ENCODE measurements at regions not wholly inside any gene's neighbourhood (a gene's known extent, or its start where the extent isn't known, plus 50 kb on each side); places are given as distances from the start of the nearest gene placed in this dataset.

DNA sequence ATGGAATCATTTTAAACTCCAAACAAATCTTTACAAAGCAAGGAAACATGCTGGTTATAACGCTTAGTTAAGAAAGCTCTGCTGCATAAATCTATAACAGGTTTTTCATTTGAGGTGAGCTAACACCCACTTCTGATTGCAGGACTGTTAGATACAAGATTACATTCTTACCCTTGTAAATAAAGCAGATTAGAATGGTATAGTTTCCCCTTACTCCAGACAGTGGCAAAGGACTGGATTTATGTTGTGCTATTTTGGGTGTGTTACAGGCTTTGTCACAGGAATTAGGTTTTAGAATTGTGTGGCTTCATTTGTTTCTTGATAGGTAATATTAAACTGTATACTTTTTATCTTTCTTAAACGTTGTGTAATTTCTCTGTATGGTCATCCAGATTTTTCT lies 487.6 kb downstream of the ZWINT start:
- Mint-ChIP-seq H3K4me1 (no peaks in the 10 kb centered on the region), H3K9me3 (ENCODE audit: low read depth) (no peaks in the 10 kb centered on the region), H3K36me3 (ENCODE audit: low read depth) (no peaks in the 10 kb centered on the region), H3K4me3 (no peak overlapping the region), H3K27ac (no peak overlapping the region), H3K27me3 (no peaks in the 10 kb centered on the region)
- DNase-seq (no peak), ATAC-seq (no peak)
- ChIA-PET POLR2A (no interaction called here), CTCF (no interaction called here)
- intact Hi-C loops (cut with DNase I, micrococcal nuclease): no loop called here

DNA sequence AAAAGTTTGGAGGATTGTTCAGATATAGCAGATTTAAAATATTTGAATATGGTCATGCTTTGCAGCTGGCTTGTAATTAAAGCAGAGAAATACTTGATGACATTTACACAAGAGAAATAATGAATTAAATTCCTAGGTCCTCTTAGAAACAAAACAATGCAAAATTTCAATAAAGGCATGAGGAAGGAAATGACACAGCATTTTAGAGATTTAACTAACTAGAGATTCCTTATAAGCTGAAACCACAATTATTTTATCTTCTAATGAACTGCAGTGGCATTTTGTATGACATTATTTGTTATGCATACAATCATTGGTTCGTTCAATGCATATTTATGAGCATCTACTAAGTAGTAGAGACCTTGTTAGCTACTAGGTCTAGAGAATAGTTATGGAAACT lies 490.9 kb downstream of the ZWINT start:
- no peak for DNase-seq
- Mint-ChIP-seq H3K36me3 (ENCODE audit: low read depth) (no peaks in the 10 kb centered on the region), H3K27ac (no peak overlapping the region), H3K27me3 (no peaks in the 10 kb centered on the region), H3K4me1 (no peaks in the 10 kb centered on the region), H3K4me3 (no peak overlapping the region), H3K9me3 (ENCODE audit: low read depth) (no peaks in the 10 kb centered on the region)
- POLR2A ChIA-PET: no interaction called here
- CTCF ChIA-PET: no interaction called here
- no peak for ATAC-seq
- intact Hi-C loops (cut with DNase I, micrococcal nuclease): no loop called here

DNA sequence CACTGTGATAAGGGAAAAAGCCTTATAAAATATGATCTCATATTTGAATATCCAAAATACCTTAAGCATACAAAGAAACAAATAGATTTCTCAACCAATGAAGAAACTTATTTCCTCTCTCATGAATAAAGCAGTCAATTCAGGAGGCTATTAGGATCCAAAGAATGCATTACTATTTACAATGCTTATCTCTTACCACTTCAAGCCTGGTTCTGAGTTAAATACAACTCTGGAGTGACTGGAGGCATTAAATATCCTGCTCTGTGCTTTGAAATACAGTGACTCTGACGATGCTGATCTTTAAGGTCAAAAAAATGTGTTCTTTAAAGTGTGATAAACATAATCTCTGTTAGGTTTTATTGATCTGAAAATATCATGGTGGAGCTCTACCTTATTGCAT lies 493.2 kb downstream of the ZWINT start:
- H3K27ac Mint-ChIP-seq: no peak overlapping the region
- H3K9me3 Mint-ChIP-seq (ENCODE audit: low read depth): no peaks in the 10 kb centered on the region
- H3K36me3 Mint-ChIP-seq (ENCODE audit: low read depth): no peaks in the 10 kb centered on the region
- no peaks in the 10 kb centered on the region for H3K4me1 Mint-ChIP-seq
- intact Hi-C loops (cut with DNase I, micrococcal nuclease): no loop called here
- CTCF ChIA-PET: no interaction called here
- ATAC-seq (no peak), DNase-seq (no peak)
- H3K4me3 Mint-ChIP-seq: no peak overlapping the region
- POLR2A ChIA-PET: no interaction called here
- H3K27me3 Mint-ChIP-seq: no peaks in the 10 kb centered on the region

DNA sequence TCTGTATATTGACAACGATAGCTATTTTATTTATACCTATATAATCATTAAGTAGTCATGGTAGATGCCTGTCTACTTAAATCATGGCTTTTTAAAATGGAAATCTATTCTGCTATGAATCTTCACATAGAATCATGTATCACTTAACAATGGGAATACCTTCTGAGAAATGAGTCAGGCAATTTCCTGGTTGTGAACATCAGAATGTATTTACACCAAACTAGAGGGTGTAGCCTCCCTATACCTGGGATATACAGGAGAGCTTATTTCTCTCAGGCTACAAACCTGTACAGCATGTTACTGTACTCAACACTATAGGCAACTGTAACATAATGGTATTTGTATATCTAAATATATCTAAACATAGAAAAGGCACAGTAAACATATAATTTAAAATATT lies 502.3 kb downstream of the ZWINT start:
- Mint-ChIP-seq H3K9me3 (ENCODE audit: low read depth) (peaks cover 9% of the 10 kb centered on the region), H3K4me3 (no peak overlapping the region), H3K36me3 (ENCODE audit: low read depth) (no peaks in the 10 kb centered on the region), H3K4me1 (no peaks in the 10 kb centered on the region), H3K27ac (no peak overlapping the region), H3K27me3 (no peaks in the 10 kb centered on the region)
- ChIA-PET POLR2A (no interaction called here), CTCF (interaction anchor here (1.0 kb wide), 1 partner anchor 25 kb away, joined by 3 read pairs; no protein-coding TSS in a partner anchor)
- DNase-seq: no peak
- intact Hi-C loops (cut with DNase I, micrococcal nuclease): no loop called here
- ATAC-seq: no peak

DNA sequence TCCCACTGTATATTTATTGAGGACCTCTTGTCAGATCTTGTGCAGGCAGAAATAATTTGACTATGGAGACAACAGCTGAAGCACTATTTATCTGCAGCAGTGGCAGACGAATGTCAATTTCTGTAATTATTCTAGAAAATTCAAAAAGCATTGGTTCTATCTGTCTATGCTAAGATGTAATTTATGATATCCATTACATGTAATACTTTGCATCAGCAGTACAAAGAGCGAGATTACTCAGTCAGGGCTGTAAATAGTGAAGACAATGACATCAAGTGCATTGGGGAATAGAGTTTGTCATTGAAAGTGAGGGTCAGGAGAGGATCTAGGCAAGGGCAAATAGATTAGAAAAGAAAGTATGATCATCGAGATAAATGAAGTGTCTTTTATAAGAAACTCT lies 508.2 kb downstream of the ZWINT start:
- DNase-seq (no peak), ATAC-seq (no peak)
- intact Hi-C loops (cut with DNase I, micrococcal nuclease): no loop called here
- Mint-ChIP-seq H3K4me1 (no peaks in the 10 kb centered on the region), H3K9me3 (ENCODE audit: low read depth) (peaks cover 4% of the 10 kb centered on the region), H3K27me3 (no peaks in the 10 kb centered on the region), H3K4me3 (no peak overlapping the region), H3K27ac (no peak overlapping the region), H3K36me3 (ENCODE audit: low read depth) (no peaks in the 10 kb centered on the region)
- CTCF ChIA-PET: no interaction called here
- POLR2A ChIA-PET: no interaction called here

DNA sequence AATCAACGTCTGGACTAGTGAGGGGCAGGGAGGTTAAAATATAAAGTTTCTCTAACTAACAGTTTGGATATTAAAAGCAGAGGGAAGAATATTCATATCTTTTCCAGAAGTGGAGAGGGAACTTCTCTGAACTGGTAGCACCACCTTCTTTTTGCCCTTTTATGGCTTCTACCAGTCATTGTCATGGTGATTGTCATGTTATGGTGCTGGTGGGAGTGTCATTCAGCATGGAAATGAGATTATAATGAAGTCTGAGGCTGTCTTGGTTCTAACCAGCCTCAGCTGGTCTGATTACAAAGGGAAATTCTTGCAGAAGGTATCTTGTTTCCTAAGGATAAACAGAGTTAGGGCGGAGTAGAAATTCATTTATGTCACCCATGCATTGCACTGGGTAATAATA lies 523.8 kb downstream of the ZWINT start:
- ChIA-PET POLR2A (no interaction called here), CTCF (no interaction called here)
- Mint-ChIP-seq H3K27ac (no peak overlapping the region), H3K4me1 (no peaks in the 10 kb centered on the region), H3K27me3 (no peaks in the 10 kb centered on the region), H3K36me3 (ENCODE audit: low read depth) (no peaks in the 10 kb centered on the region), H3K9me3 (ENCODE audit: low read depth) (peaks cover 2% of the 10 kb centered on the region), H3K4me3 (no peak overlapping the region)
- intact Hi-C loops (cut with DNase I, micrococcal nuclease): no loop called here
- DNase-seq: no peak
- no peak for ATAC-seq

DNA sequence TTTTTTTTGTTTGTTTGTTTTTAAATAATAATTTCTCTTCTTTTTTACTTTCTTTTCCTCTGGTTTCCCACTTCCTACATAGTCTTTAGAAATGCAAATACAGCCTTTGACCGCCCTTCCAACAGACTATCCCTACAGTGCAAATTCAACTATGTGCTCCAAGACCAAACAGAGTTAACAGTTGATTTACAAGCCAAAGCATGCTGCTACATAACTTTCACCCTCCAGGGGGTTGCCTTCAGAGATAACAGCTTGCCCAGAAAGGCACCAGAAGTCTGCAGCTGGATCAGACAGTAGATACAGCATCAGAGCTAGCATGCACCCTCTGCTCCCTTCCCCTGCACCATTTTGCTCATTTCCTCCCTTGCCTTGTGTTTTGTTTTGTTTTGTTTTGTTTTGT lies 539.0 kb downstream of the ZWINT start:
- Mint-ChIP-seq H3K4me3 (no peak overlapping the region), H3K27ac (no peak overlapping the region), H3K4me1 (no peaks in the 10 kb centered on the region), H3K36me3 (ENCODE audit: low read depth) (no peaks in the 10 kb centered on the region), H3K27me3 (no peaks in the 10 kb centered on the region), H3K9me3 (ENCODE audit: low read depth) (peaks cover 11% of the 10 kb centered on the region)
- ChIA-PET CTCF (interaction anchor here (0.9 kb wide), 1 partner anchor 28 kb away, joined by 4 read pairs; no protein-coding TSS in a partner anchor), POLR2A (no interaction called here)
- no peak for DNase-seq
- ATAC-seq: no peak
- intact Hi-C loops (cut with DNase I, micrococcal nuclease): no loop called here

DNA sequence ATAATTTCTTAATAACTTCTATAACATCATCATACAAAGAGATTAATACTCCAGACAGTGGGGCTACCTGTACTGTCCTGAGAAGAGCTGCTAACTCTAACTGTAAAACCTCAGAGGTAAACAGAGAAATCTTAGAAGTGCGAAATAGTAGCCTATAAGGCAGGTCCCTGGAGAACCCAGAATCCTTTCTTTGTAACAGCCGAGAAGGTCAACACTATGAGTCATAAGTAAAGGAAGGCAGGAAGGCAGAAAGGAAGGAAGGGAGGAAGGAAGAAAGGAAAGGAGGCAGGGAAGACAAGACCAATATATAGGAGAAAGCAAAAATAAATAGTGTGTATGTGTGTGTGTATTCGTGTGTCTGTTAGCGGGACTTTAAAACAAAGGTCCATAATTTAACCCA lies 540.6 kb downstream of the ZWINT start:
- no peak overlapping the region for H3K4me3 Mint-ChIP-seq
- H3K4me1 Mint-ChIP-seq: no peaks in the 10 kb centered on the region
- ATAC-seq (no peak), DNase-seq (no peak)
- H3K27ac Mint-ChIP-seq: no peak overlapping the region
- intact Hi-C loops (cut with DNase I, micrococcal nuclease): no loop called here
- CTCF ChIA-PET: no interaction called here
- H3K27me3 Mint-ChIP-seq: no peaks in the 10 kb centered on the region
- POLR2A ChIA-PET: no interaction called here
- H3K9me3 Mint-ChIP-seq (ENCODE audit: low read depth): peaks cover 10% of the 10 kb centered on the region
- no peaks in the 10 kb centered on the region for H3K36me3 Mint-ChIP-seq (ENCODE audit: low read depth)

DNA sequence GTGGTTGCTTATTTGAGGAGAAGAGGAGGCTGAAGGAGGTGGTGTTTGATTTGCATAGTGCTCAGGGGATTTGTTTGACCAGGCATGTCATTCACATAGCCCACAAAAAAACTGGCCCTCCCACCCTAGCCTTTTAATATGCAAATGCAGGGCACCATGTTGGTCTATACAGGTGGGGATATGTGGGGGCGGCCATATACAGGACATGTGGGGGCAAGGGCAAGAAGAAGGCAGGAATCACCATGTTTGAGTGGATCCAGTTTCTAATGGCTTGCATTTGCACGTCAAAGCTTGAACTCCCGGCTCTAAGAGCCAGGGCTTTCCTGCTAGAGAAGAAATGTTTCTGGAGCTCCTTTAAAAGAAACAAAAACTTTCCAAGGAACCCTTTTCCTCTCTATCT lies 541.0 kb downstream of the ZWINT start:
- no peak overlapping the region for H3K27ac Mint-ChIP-seq
- H3K4me1 Mint-ChIP-seq: no peaks in the 10 kb centered on the region
- H3K27me3 Mint-ChIP-seq: no peaks in the 10 kb centered on the region
- intact Hi-C loops (cut with DNase I, micrococcal nuclease): no loop called here
- no peaks in the 10 kb centered on the region for H3K36me3 Mint-ChIP-seq (ENCODE audit: low read depth)
- CTCF ChIA-PET: no interaction called here
- POLR2A ChIA-PET: no interaction called here
- no peak overlapping the region for H3K4me3 Mint-ChIP-seq
- DNase-seq: no peak
- ATAC-seq: no peak
- H3K9me3 Mint-ChIP-seq (ENCODE audit: low read depth): peaks cover 8% of the 10 kb centered on the region

DNA sequence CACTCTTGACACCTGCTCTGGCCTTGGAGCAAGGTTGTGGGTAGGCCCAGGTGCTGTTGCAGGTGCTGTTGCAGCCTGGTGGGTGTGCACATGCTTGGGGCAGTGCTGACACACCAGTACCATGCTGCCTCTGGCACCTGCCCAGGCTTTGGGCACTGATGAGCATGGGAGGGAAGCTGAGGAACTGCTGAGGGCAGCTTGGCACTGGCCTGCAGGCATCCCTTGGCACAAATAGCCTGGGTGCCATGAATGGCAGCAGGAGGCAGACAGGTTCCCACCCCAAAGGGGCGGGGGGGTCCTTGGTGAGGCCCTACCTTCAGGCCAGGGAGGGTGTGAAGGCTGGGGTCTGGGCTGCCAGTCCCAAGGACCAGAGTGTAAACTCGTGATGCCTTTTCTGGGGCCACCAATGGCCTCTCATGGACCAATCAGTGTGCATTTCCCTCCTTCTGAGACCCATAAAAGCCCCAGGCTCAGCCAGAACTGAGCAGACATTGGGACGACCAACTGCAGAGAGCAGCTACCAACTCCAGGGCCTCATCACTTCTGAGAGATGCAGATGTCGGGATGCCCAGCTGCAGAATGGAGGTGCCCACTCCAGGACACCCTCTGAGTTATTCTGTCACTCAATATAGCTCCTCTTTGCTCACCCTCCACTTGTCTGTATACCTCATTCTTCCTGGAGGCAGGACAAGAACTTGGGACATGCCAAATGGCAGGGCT lies 547.4 kb downstream of the ZWINT start:
- no peak for DNase-seq
- POLR2A ChIA-PET: no interaction called here
- peaks cover 7% of the 10 kb centered on the region for H3K9me3 Mint-ChIP-seq (ENCODE audit: low read depth)
- H3K27me3 Mint-ChIP-seq: no peaks in the 10 kb centered on the region
- H3K4me3 Mint-ChIP-seq: no peak overlapping the region
- no peak overlapping the region for H3K27ac Mint-ChIP-seq
- H3K4me1 Mint-ChIP-seq: no peaks in the 10 kb centered on the region
- ATAC-seq: no peak
- CTCF ChIA-PET: no interaction called here
- intact Hi-C loops (cut with DNase I, micrococcal nuclease): no loop called here
- H3K36me3 Mint-ChIP-seq (ENCODE audit: low read depth): no peaks in the 10 kb centered on the region

DNA sequence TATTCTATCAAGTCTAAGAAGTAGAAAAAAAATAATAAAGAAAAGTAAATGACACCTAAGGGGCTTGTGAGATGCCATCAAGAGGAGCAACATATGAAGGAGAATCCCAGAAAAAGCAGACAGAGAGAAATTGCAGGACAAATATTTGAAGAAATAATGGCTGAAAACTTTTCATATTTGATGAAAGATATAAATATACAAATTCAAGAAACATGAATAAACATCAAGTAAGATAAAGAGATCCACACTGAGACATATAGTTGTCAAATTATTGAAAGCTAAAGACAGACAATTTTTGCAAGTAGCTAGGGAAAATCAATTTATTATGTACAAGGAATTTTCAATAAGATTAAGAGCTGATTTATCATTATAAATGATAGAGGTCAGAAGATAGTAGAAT lies 558.0 kb downstream of the ZWINT start:
- intact Hi-C loops (cut with DNase I, micrococcal nuclease): no loop called here
- H3K27me3 Mint-ChIP-seq: no peaks in the 10 kb centered on the region
- H3K36me3 Mint-ChIP-seq (ENCODE audit: low read depth): no peaks in the 10 kb centered on the region
- no peaks in the 10 kb centered on the region for H3K4me1 Mint-ChIP-seq
- CTCF ChIA-PET: no interaction called here
- no peak for ATAC-seq
- POLR2A ChIA-PET: no interaction called here
- H3K4me3 Mint-ChIP-seq: no peak overlapping the region
- no peak for DNase-seq
- H3K27ac Mint-ChIP-seq: no peak overlapping the region
- peaks cover 11% of the 10 kb centered on the region for H3K9me3 Mint-ChIP-seq (ENCODE audit: low read depth)

DNA sequence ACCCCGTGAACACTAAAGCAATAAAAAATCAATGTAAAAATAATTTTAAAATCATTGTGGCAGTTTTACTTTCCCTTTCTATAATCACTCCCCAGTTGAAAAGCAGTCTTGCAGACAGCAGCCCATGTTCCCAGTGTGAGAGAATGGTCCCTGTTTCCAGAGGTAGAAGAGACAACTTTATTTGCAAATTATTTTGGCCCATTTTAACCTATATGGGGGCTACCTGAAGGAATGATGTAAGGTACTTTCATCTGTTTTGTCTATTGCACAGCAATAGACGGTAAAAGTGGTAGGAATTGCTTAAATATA lies 559.8 kb downstream of the ZWINT start:
- H3K36me3 Mint-ChIP-seq (ENCODE audit: low read depth): no peaks in the 10 kb centered on the region
- ChIA-PET CTCF (no interaction called here), POLR2A (no interaction called here)
- intact Hi-C loops (cut with DNase I, micrococcal nuclease): no loop called here
- H3K27ac Mint-ChIP-seq: no peak overlapping the region
- DNase-seq (no peak), ATAC-seq (no peak)
- no peak overlapping the region for H3K4me3 Mint-ChIP-seq
- no peaks in the 10 kb centered on the region for H3K27me3 Mint-ChIP-seq
- H3K9me3 Mint-ChIP-seq (ENCODE audit: low read depth): peaks cover 11% of the 10 kb centered on the region
- no peaks in the 10 kb centered on the region for H3K4me1 Mint-ChIP-seq
